Vagina (tissue), 2 donors: ENCODE measurements at regions not wholly inside any gene's neighbourhood (a gene's known extent, or its start where the extent isn't known, plus 50 kb on each side); places are given as distances from the start of the nearest gene placed in this dataset.

ENCODE experiments used
- POLR2A ChIP-seq, 2 donors: fragments of 450-650 bp; IDR thresholded peaks; one replicate each; pipeline ENCODE4 v1.6.1; 2017; ENCODE audit warnings: antibody characterized with exemption in 2 of 2, mild to moderate bottlenecking in 2 of 2, moderate library complexity in 2 of 2
- TF ChIP-seq, protein P1 (sequence below), 3 experiments: fragments of 450-650 bp in 2 of 3; fragments of 200-600 bp in 1 of 3; sonication (generic) in 1 of 3; IDR thresholded peaks; one replicate each; pipeline ENCODE4 v1.5.1; 2017 to 2019; ENCODE audit warnings: antibody characterized with exemption in 3 of 3, mild to moderate bottlenecking in 2 of 3, moderate library complexity in 2 of 3

DNA sequence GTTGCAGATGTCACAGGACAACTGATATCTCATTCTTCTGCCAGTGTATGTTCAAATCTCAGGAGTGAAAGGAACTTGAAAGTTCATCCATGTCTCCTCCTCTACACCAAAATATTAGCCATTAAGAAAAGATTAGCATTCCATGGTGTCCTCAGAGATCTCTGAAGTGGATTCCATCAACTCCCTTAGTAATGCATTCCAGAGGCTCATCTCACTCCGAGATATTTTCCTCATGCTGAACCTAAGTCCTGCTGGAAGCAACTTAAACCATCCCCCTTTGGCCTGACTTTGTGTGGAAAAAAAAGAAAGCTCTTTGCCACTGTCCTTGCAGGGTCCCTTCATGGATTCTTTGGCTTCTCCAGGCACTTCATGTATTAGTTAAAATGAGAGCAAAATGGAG lies 155.7 kb upstream of the ZNF462 start:
- TF ChIP-seq, protein P1, sequence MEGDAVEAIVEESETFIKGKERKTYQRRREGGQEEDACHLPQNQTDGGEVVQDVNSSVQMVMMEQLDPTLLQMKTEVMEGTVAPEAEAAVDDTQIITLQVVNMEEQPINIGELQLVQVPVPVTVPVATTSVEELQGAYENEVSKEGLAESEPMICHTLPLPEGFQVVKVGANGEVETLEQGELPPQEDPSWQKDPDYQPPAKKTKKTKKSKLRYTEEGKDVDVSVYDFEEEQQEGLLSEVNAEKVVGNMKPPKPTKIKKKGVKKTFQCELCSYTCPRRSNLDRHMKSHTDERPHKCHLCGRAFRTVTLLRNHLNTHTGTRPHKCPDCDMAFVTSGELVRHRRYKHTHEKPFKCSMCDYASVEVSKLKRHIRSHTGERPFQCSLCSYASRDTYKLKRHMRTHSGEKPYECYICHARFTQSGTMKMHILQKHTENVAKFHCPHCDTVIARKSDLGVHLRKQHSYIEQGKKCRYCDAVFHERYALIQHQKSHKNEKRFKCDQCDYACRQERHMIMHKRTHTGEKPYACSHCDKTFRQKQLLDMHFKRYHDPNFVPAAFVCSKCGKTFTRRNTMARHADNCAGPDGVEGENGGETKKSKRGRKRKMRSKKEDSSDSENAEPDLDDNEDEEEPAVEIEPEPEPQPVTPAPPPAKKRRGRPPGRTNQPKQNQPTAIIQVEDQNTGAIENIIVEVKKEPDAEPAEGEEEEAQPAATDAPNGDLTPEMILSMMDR (IDR thresholded peaks at IDR 0.05), result no peak
- no peak for TF ChIP-seq POLR2A (IDR thresholded peaks at IDR 0.05)
